Activated gamma-delta T cell treated with anti-CD3 and anti-CD28 coated beads, Interleukin-2, amount 50 U/mL, for 16 hours (primary cell): ENCODE measurements at regions not wholly inside any gene's neighbourhood (a gene's known extent, or its start where the extent isn't known, plus 50 kb on each side); places are given as distances from the start of the nearest gene placed in this dataset.

Source experiments
- DNase-seq: peaks from one replicate; pipeline ENCODE4 v3.0.0-alpha.2; 2020; ENCODE audit warnings: low read depth

DNA sequence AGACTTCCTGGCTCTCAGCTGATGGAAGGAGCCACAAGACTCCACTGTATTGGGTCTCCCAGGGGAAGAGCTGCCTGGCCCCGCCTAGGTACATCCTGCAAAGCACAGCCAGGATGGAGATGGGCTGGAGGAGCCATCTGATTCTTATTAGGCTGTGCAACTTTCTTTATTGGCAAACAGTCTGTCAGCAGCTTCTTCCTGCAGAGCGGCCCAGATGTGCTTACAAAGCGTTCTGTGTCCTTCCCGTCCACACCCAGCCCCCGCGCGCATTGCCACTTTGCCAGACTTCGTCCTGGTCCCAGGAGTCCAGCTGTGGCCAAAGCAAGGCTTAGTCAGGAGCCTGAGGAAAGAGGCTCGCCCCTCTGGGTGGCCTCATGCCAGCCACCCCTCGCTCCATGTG is 409.3 kb downstream of the ZNF536 start:
- DNase-seq = no peak

DNA sequence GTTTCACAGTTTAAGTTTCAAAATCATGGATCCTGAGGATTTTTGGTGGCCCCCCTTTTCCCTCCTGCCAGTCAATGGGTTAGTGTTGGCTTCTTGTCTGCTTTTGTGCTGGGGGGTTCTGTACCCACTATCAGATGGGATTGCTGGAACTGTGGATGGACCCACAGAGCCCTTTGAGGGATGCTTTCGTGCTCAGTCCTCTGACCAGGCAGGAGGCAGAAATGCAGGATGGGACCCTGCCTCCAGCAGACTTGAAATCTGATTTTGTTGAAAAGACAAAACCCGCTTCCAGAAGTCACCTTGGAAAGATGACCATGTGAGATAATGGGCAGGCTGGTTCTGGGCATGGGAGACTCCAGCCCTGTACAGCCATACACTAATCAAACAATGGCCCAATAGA is 408.9 kb downstream of the ZNF536 start:
- no peak for DNase-seq

DNA sequence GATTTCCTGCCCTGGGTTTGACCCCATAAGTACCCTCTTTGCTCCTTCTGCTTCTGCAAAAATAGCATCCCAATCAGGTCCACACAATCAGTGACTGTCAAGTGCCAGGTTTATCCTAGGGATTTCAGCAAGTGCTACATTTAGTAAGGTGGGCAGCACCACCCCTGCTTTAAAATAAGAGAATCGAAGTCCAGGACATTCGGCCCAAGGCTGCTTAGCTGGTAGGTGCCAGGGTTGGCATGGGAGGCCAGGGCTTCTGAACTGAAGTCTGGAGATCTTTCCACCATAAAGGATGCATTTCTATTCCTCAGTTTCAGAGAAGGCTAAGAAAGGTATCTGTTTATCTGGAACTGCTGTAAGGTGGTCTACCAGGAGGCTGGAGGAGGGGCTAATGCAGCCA is 408.3 kb downstream of the ZNF536 start:
- no peak for DNase-seq

DNA sequence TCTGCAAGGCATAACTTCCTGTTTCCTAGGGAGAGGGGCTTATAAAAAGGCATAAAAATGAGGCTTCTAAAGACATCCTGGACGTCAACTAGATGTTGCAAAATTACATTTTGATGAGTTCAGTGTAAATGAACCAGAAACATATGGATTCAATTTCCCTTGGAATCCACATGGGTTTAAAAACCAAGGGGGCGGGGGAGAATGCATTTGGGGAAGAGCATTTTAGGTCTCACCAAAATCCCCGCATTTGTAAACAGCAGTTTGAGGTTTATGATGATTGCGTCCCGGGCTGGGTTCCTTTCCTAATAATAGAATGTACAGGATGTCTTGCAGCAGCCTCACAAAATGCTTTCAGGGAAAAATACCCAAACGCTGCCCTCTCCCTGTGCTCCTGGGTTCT is 407.8 kb downstream of the ZNF536 start:
- no peak for DNase-seq

DNA sequence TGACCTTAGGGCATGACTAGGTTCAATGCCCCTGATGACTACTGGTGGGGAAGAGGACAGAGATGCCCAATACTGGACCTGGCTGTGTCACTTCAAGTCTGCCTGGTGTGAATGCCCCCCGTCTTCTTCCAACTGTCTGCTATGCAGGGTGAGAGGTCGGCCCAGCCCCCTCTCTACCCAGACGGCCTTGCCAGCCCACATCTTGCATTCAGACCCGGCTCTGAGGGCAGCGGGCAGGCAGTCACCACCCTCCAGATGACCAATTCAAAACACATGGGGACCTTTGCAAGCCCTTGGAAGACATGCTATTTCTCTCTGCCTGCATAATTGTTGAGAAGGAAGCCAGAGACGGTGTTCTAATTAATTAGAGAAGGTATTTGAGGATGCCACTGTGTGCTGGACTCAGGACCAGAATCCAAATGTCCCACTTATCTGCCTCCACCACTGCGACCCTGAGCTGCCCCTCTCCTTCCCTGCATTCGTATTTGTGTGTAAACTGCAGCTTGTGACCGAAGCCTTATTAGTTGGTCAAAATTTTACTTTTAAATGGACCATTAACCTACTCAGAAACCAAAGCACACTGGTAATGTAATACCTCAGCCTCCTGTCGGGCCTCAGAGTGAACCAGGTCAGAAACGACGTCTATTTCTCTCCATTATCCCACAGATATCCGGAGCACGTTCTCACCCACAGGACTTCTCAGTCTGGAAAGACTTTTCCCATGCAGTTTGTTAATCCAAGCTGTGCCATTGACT is 407.0 kb downstream of the ZNF536 start:
- DNase-seq = no peak

DNA sequence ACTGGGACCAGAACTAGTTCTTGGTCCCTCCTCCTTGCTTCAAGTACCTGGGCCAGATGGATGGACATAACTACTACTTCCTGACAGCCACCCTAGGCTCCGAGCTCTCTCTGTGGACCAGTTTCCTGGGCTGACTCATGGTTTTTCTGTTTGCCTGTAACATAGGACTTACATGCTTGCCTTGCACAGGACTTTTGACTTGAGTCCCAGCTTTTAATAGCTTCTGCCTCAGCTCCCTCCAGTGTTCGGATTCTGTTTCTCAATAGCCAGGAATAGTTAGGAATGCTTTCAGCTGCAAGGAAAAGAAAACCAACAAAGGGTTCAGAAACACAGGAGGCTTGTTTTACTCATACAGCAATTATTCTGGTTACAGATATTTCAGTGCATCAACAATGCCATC is 405.9 kb downstream of the ZNF536 start:
- DNase-seq = no peak

DNA sequence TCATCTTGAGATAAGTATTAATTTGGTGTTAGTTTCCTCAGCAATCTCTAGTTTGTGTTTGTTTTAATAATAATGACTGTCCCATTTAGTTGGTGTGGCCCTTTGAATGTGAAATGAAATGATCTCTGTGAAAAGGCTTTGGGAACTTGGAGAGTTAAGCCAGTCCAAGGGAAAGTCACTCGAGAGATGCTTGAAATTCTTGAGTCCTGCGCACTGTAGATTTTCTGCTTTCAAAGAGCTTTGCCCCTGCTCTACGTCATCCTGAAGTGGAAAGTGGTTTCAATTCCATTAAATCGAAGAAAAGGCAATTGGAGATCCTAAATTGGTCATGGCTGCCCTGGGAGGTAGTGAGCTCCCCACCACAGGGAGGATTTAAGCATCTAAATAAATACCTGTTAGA is 403.8 kb downstream of the ZNF536 start:
- DNase-seq = no peak

DNA sequence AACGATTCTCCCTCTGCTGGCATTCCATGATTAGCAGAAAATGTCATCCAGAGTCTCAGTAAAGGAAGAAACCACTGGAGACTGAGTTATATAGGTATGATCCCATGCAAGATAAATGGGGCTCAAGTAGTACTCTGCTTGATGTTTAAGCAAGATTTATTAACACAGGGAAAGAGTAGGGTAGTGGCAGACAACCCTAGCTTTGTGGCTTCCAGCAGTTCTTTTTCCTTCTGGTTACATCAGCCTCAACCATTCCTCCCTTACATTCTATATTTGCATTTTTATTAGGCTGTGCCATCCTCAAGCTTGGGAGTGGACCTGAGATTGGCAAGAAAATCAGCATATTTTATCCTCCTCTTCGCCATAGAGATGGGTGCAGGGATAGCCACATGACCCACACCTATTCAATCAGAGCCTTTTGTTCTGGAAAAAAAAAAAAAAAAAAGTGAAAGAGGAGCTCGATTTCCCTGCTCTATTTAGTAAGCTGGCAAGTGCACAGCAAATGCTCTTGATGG is 402.1 kb downstream of the ZNF536 start:
- no peak for DNase-seq

DNA sequence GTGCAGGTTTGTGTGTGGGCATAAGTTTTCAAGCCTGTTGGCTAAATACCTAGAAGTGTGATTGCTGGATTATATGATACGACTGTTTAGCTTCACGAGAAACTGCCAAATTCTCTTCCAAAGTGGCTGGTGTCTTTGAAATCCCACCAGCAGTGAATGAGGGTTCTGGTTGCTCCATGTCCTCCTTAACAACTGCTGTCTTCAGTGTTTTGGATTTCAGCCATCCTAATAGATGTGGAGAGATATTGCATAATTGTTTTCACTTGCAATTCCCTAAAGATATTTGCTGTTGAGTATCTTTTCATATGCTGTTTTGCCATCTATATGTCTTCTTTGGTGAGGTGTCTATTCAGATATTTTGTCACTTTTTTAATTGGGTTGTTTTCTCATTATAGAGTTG is 390.5 kb downstream of the ZNF536 start:
- DNase-seq = no peak

DNA sequence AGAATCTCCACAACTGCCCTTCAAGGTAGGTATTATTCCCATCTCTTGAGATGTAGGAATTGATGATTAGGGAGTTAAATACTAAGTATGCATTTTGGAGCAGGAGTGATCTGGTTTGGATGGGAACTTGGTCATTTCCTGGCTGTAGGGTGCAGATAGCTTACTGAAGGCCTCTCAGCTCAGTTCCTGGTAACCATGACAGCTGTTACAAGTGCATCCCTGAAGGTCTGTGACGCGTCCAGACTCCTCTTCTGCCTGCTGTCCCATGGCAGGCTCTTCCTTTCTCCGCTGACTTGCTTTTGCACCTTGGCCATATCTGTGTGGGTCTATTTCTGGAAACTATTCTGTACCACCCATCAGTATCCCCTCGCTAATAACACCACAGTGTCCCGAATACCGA is 387.8 kb downstream of the ZNF536 start:
- no peak for DNase-seq

DNA sequence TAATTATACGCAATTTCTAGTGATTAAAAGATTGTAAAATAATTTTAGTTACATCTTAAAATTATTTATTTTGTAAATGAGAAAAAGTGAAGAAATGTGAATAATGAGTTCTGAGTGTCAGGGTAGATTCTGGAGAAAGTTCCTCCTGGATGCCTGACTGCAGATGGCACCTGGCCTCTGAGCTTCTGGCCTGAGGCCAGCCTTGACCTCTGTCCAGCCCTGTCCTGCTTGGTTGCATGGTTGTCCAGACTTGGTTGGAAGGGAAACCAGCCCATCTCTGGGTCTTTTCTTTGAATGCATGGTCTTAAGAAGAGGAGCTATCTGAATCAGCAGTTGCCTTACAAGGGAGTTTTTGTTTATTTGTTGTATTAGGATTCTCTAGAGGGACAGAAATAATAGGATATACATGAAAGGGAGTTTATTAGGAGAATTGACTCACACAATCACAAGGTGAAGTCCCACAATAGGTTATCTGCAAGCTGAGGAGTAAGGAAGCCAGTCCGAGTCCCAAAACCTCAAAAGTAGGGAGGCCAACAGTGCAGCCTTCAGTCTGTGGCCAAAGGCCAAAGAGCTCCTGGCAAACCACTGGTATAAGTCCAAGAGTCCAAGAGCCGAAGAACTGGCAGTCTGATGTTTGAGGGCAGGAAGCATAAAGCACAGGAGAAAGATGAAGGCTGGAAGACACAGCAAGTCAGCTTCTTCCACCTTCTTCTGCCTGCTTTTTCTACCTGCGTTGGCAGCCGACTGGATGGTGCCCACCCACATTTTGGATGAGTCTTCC is 385.8 kb downstream of the ZNF536 start:
- no peak for DNase-seq

DNA sequence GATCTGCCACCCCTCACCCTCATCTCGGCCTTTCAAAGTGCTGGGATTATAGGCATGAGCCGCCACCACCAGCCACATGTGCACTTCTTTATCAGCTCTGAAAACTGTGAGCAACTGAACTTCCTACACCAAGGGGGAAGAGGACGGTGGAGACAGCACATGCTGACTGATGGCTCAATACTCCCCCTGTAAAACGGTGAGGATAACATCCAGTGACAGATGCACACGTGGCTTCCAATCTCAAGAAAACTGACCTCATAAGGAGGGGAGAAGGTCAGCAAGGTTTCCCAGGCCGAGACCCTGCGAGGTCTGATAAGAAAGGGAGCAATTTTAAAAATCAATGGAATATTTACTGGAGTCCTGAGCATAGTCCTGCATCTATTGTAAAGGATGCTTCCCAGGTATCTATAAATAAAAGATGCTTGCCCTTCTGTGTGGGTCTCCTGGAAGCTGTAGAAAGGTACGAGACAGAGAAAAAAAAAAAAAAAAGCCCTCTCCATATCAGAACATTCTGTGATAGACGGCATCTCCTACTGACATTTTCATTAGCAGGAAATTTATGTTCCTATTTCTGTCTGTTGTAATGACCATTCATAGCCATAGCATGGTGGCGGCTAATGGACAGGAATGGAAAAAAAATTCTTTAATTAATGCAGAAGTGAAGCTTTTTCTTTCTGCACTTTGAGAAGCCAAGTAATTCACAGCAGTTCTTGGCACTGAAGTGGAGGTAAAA is 385.1 kb downstream of the ZNF536 start:
- DNase-seq = no peak

DNA sequence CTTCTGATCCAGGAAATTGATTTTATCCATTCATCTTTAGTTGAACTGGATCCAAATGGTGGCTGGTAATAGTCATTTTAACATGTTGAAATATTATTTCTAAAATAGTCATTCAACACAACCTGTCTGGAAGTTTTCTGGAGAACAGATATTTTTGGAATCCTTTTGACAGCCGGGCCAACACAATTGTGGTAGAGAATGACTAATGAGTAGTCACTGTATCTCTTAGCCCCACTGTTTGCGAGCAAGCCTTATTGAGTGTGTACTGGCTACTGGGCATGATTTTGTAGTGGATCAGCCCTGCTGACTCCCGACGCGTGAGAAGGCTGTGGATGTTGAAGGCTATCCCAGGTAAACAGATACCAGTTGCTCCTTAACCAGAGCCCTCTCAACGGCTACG is 383.4 kb downstream of the ZNF536 start:
- DNase-seq = no peak

DNA sequence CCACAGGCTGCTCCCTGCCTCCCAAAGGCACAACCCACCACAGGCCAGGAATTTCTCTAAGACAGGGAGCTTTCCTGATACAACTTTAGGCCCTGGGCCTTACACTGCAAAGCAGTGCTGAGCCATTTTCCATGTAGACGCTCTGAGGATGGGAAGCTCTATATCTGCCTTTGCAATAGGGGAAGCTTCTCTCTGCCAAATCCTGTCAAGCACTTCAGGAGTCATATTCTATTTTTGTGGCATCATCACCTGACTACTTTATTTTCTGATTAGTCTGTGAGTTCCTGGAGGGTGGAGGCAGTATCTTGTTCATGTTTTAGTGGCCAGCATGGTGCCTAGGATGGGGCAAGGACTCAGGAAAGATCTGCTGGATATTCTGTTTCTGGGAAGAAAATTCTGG is 382.0 kb downstream of the ZNF536 start:
- DNase-seq = no peak

DNA sequence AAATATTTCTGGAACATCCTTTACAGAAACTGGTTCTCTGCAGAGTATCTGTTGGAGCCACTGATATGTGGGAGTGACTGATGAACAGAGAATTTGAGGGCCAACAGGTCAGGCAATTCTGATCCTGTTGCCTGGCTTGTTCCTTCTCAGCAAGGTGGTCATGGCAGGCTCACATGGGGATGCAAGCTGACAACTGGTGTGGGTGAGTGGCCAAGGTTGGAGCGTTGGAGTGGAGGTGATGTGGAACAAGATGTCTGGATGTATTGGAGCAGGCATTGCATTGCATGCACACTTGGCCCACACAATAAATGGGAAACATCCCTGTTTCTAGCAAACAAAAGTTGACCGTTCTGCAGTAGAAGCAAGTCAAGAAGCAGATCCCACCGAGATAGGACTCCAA is 380.7 kb downstream of the ZNF536 start:
- no peak for DNase-seq

DNA sequence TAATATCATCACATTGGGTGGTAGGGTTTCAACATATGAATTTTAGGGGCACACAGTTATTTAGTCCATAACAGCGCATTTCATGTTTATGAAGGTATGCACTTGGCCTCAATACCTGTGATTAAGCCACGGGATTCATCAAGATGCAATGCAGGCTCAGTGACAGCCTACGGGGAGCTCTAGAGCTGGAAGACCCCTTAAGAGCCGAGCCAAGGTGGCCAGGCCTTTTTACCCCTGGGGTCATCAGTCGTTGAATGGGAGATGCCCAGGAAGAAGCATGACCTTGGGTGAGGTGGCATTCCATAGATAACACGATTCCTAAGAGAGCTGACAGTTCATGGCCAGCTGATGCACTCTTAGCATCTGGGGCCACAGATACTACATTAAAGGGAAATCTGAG is 380.0 kb downstream of the ZNF536 start:
- no peak for DNase-seq

DNA sequence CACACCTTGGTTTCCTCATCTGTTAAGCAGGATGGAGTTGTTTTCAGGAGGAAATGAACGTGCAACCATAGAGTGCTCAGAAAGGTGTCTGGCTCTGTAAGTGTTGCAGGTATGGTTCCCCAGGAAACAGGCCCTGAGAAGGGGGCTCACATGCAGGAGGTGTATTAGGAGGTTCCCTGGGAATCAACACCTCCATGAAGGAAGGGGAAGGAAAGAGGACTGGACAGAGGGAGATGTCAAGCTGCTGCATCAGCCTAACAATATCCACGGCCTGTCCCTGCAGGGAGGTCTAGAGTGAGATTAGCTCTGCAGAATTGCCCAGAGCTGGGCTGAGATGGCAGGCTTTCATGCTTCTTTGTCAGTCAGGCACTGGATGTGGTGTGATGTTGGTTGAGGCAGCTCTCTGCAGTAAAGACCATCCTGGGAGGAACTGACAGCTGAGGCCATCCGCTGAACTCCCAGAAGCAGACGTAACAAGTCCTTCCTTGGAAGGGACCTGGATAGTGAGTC is 373.3 kb downstream of the ZNF536 start:
- no peak for DNase-seq

DNA sequence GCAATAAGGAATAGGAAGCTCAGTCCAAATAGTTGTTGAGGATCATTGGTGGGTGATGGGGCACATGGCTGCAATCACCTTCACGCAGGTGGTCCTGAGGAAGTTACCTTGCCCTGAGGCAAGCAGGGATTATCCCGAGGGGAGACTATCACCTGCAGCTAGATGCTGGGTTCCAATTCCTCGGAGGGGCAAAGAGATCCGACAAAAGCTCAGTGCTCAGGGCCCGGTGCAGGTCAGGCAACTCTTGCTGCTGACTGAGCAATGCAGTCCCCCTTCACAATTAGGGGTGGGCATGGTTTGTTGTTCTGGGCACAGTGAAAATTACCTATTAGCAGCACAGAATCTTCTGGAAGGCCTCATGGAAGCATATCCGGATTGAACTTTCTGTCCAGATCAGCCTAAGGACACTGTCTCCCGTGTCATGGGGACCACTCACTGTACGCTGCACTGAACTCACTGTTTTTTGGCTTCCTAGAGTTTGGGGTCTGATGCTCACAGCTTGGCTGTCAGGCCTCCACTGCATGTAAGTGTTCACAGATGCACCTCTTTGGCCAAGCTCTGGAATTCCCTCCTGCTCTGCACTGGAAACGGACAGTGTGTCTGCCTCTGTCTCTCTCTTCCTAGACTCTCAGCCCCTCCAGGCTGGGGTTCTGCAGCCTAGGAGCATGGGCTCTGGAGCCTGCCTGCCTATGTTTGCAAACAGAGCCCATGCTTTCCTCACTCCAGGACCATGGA is 372.7 kb downstream of the ZNF536 start:
- DNase-seq = no peak

DNA sequence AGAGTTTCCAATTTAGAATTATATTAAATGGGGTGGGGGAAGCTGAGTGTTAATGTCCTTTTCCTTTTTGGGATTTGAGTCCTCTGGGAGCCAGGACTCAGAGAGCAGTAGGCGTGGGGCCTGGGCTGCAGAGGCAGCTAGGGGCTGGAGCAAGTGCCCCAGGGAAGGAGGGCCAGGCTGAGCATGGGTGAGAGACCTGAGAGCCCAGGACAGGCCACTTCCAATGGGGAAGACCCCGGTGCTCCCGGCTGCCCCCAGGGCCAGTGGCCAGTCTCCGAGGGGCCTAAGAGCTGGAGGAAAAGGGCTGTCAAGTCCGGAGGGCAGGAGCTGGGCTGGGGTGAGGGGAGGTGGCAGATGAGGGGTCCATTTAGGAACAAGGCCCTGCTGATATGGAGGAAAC is 371.5 kb downstream of the ZNF536 start:
- DNase-seq = no peak

DNA sequence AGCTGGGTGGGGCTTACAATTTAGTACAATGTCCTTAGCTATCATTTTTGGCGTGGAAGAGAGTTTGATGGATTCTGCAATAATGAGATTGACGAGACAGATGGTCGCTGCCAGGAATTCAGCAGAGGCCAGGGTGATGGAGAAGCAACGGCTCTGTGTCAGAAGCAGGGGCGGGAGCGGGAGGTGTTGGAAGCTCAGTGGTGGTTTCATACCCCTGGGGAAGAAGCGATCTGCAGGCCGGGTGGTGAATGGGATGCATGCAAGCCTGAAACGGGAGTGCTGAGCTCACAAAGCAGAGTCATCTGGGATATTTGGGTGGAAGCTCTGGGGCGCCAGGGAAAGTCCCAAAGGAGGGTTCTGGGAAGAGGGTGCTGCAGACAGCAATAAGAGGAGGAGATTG is 370.8 kb downstream of the ZNF536 start:
- DNase-seq = no peak

DNA sequence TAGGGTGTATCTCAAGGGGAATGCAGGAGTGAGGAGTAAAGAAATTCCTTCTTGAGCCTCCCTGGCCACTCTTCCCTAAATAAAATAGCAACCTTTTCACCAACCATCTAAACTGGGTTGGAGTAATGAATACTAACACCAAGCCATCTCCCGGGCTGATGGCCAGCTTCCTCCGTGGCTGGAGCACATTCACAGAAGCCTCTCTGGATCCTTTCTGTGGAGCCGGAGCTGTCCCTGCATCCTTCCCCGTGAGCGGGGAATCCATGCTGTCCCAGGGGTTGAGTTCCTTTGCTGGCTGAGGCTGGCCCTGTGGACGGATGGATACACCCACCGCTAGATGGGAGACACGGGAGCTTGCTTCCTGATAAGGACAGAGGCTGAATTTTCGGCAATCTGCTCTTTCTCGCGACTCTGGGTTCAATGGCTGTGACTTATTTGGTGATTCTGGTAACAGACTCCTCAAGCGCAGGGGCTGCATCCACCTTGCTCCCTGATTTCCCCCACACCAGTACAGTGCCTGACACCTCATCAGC is 370.3 kb downstream of the ZNF536 start:
- DNase-seq = no peak

DNA sequence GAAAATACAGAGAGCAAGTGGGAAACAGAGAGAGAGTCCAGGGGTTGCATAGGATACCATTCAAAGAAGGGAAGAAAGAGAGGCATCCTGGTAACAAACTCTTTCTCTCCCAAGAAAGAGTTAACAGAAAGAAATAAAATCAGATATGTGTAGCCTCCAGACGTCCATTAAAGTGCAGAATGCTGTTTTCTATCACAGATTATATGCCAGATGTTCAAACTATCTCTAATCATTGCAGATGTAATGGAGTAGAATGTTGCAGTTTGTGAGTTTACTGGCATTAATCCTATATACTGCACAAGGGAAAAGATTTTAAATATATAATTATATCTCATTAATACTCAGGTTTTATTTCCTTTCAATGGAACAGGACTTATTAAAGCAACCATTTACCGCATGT is 369.4 kb downstream of the ZNF536 start:
- no peak for DNase-seq
